Right atrium auricular region (tissue), 2 donors: ENCODE measurements at regions not wholly inside any gene's neighbourhood (a gene's known extent, or its start where the extent isn't known, plus 50 kb on each side); places are given as distances from the start of the nearest gene placed in this dataset.

Experiments
- DNase-seq: peaks from one replicate; pipeline ENCODE4 v3.0.0-alpha.2; 2019; ENCODE audit warnings: low spot score
- H3K27ac ChIP-seq, 2 donors: fragments of 200-600 bp; sonication (generic); 1 replicate in 1 of 2; 2 replicates in 1 of 2; pipeline ENCODE4 v1.5.1; 2016 to 2019
- H3K27me3 ChIP-seq, 2 donors: fragments of 200-600 bp; sonication (generic); one replicate each; pipeline versions ENCODE4 v1.5.1 to v1.6.0; 2017 to 2019
- H3K36me3 ChIP-seq: fragments of 200-600 bp; sonication (generic); one replicate; pipeline ENCODE4 v1.5.1; 2016
- H3K4me1 ChIP-seq, 2 donors: fragments of 200-600 bp; sonication (generic); one replicate each; pipeline versions ENCODE4 v1.5.1 to v1.6.0; 2017 to 2019
- H3K4me3 ChIP-seq, 2 donors: fragments of 200-600 bp; sonication (generic); 1 replicate in 1 of 2; 2 replicates in 1 of 2; pipeline ENCODE4 v1.5.1; 2017 to 2019; ENCODE audit warnings: mild to moderate bottlenecking in 1 of 2, moderate library complexity in 1 of 2
- H3K9me3 ChIP-seq, 2 donors: fragments of 200-600 bp; sonication (generic); one replicate each; pipeline ENCODE4 v1.5.1; 2019
- CTCF ChIP-seq, 2 donors: fragments of 200-600 bp; sonication (generic); IDR thresholded peaks; one replicate each; pipeline ENCODE4 v1.5.1; 2019; ENCODE audit warnings: antibody characterized with exemption in 2 of 2

- TF ChIP-seq CTCF (IDR thresholded peaks at IDR 0.05) = no peak
- Histone ChIP-seq H3K4me3 (no peak overlapping the region), H3K4me1 (no peaks in the 10 kb centered on the region), H3K27me3 (no peaks in the 10 kb centered on the region), H3K9me3 (no peaks in the 10 kb centered on the region), H3K36me3 (no peaks in the 10 kb centered on the region), H3K27ac (no peak overlapping the region)
- no peak for DNase-seq
Measured at GRCh38 chr12:77686760-77687159, 143.9 kb upstream of the NAV3 start.

GRCh38 chr12:77685901-77686300, 144.8 kb upstream of the NAV3 start:
- H3K36me3 ChIP-seq = no peaks in the 10 kb centered on the region
- no peak for DNase-seq
- H3K9me3 ChIP-seq = no peaks in the 10 kb centered on the region
- no peak for TF ChIP-seq CTCF (IDR thresholded peaks at IDR 0.05)
- H3K27me3 ChIP-seq = no peaks in the 10 kb centered on the region
- H3K27ac ChIP-seq = no peak overlapping the region
- no peak overlapping the region for H3K4me3 ChIP-seq
- no peaks in the 10 kb centered on the region for H3K4me1 ChIP-seq

GRCh38 chr12:77685112-77685511, 145.6 kb upstream of the NAV3 start:
- H3K4me3 ChIP-seq = no peak overlapping the region
- H3K36me3 ChIP-seq = no peaks in the 10 kb centered on the region
- H3K27me3 ChIP-seq = no peaks in the 10 kb centered on the region
- TF ChIP-seq CTCF (IDR thresholded peaks at IDR 0.05) = peak in 1 of 2 donors; percentile 61
- peak; percentile 71 for DNase-seq
- H3K9me3 ChIP-seq = no peaks in the 10 kb centered on the region
- no peak overlapping the region for H3K27ac ChIP-seq
- H3K4me1 ChIP-seq = no peaks in the 10 kb centered on the region

GRCh38 chr12:77682488-77682887, 148.2 kb upstream of the NAV3 start:
- TF ChIP-seq CTCF (IDR thresholded peaks at IDR 0.05) = no peak
- no peak overlapping the region for H3K27ac ChIP-seq
- no peaks in the 10 kb centered on the region for H3K4me1 ChIP-seq
- no peaks in the 10 kb centered on the region for H3K27me3 ChIP-seq
- H3K4me3 ChIP-seq = no peak overlapping the region
- no peak for DNase-seq
- H3K36me3 ChIP-seq = no peaks in the 10 kb centered on the region
- no peaks in the 10 kb centered on the region for H3K9me3 ChIP-seq

GRCh38 chr12:77681726-77682125, 149.0 kb upstream of the NAV3 start:
- DNase-seq = no peak
- H3K27ac ChIP-seq = no peak overlapping the region
- H3K4me1 ChIP-seq = no peaks in the 10 kb centered on the region
- H3K36me3 ChIP-seq = no peaks in the 10 kb centered on the region
- H3K4me3 ChIP-seq = no peak overlapping the region
- TF ChIP-seq CTCF (IDR thresholded peaks at IDR 0.05) = no peak
- no peaks in the 10 kb centered on the region for H3K27me3 ChIP-seq
- no peaks in the 10 kb centered on the region for H3K9me3 ChIP-seq

- DNase-seq = no peak
- no peak overlapping the region for H3K27ac ChIP-seq
- no peaks in the 10 kb centered on the region for H3K36me3 ChIP-seq
- no peaks in the 10 kb centered on the region for H3K9me3 ChIP-seq
- TF ChIP-seq CTCF (IDR thresholded peaks at IDR 0.05) = no peak
- H3K27me3 ChIP-seq = no peaks in the 10 kb centered on the region
- H3K4me1 ChIP-seq = no peaks in the 10 kb centered on the region
- no peak overlapping the region for H3K4me3 ChIP-seq
Measured at GRCh38 chr12:77679686-77680085, 151.0 kb upstream of the NAV3 start.
